ENCODE measurements at regions not wholly inside any gene's neighbourhood (a gene's known extent, or its start where the extent isn't known, plus 50 kb on each side); places are given as distances from the start of the nearest gene placed in this dataset.

- TF ChIP-seq EGR1 (IDR thresholded peaks at IDR 0.05; ENCODE audit: borderline replicate concordance, low read depth, low read length) (no peak), CREB1 (IDR thresholded peaks at IDR 0.05) (no peak), POLR2A (IDR thresholded peaks at IDR 0.05; ENCODE audit: control extremely low read depth in 1 of 2, low read depth in 2 of 2, low read length in 2 of 2) (no peak), SAP30 (IDR thresholded peaks at IDR 0.05; ENCODE audit: insufficient read depth, insufficient replicate concordance, low read length) (no peak), SP1 (IDR thresholded peaks at IDR 0.05; ENCODE audit: low read depth, low read length) (no peak), EZH2 (IDR thresholded peaks at IDR 0.05; ENCODE audit: low read depth, low read length, severe bottlenecking) (no peak)
- TF ChIP-seq, protein P1, sequence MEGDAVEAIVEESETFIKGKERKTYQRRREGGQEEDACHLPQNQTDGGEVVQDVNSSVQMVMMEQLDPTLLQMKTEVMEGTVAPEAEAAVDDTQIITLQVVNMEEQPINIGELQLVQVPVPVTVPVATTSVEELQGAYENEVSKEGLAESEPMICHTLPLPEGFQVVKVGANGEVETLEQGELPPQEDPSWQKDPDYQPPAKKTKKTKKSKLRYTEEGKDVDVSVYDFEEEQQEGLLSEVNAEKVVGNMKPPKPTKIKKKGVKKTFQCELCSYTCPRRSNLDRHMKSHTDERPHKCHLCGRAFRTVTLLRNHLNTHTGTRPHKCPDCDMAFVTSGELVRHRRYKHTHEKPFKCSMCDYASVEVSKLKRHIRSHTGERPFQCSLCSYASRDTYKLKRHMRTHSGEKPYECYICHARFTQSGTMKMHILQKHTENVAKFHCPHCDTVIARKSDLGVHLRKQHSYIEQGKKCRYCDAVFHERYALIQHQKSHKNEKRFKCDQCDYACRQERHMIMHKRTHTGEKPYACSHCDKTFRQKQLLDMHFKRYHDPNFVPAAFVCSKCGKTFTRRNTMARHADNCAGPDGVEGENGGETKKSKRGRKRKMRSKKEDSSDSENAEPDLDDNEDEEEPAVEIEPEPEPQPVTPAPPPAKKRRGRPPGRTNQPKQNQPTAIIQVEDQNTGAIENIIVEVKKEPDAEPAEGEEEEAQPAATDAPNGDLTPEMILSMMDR (IDR thresholded peaks at IDR 0.05; ENCODE audit: control extremely low read depth in 1 of 3, insufficient read depth in 1 of 3, low read depth in 1 of 3, low read length in 3 of 3), result no peak
Measured at GRCh38 chr2:173436088-173436487, 81.4 kb downstream of the CDCA7 start.
